ENCODE measurements at regions not wholly inside any gene's neighbourhood (a gene's known extent, or its start where the extent isn't known, plus 50 kb on each side); places are given as distances from the start of the nearest gene placed in this dataset.
"Not testable (repeated sequence)": the region's sequence is repeated elsewhere in the genome, so short reads cannot be mapped to it uniquely, and the experiment has no call there.

DNA sequence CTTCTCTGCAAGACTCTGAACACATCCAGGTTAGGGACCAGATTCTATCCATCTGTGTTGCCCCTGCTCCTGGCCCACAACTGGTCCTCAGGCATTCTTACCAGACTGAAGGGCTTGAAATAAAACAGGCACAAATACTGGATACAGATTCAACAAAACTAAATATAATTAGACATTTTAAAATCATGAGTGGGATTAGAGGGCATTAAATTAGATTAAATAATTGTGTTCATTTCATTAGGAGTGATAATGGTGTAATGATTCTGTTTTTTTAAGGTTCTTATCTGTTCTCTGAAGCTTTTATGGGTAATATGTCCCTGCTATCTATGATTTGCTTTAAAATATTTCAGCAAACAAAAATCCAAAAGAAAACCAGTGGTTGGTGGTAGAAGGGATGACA lies 226.5 kb downstream of the IRS1 start:
- DNase-seq = no peak

DNA sequence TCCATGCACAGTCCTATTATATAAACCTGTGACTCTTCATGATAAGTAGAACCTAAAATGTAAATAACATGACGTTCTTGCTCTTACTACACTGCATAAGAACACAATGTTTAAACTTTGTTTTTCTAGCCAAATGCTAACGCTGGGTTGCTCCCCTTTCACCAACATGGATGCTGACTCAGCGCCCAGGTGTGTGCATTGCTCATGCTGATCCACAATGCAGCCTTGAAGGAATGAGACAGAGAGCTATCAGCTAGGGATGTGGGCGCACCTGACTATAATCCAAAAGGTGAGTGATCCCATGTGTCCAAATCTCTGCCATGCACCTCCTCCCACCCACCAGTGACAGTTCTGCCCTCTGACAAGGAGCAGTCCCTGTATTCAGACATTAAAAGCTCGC lies 235.0 kb downstream of the IRS1 start:
- DNase-seq = no peak

DNA sequence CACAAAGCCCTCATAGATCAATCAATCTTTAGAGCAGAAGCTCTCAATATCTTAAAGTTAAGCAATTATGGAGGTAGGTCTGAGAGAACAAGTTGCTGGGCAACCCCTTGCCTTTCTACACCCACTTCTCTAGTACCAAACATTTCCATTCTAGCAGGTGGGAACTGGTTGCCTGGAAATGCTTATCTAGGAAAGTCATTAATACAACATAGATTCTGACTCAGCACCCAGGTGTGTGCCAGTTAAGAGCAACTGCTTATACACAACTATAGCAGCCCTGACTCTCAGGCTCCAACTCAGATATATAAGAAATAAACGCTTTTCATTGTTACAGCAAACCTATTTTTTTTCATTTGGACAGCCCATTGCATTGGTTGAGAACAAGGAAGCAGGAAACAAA lies 237.7 kb downstream of the IRS1 start:
- no peak for DNase-seq

DNA sequence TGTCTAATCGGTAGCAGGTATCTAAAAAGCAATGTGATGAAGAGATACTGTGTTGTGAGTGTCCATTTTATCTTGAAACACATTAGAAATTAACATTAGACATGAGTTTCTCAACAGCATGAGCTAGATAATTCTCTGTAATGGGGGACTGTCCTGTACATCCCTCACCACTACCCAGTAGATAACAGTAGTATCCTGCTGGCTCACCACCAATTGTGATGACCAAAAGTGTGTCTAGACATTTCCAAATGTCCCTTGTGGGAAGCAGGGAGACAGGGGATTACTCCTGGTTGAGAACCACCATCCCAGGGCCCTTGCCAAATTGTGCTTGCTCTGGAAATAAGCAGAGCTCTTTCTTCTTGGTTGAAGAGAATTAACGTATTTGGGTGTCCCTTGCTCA lies 239.3 kb downstream of the IRS1 start:
- DNase-seq = no peak

DNA sequence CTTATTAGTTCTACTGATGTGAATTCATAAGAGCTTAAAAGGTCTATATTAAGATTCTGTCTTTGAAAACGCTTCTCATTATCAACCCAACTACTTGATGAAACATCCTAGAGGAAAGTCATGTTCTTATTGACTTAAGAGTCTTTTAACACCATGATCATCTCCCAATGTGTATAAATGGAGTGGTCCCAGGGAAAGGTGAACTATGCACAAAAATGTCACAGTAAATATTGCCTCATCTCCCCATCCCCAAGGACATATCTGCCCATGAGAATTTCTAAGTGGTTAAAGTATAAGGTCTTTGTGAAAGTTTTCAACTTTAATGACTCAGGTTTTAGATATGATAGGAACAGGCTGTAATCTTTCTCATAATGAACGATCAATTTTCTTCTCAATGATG lies 240.1 kb downstream of the IRS1 start:
- no peak for DNase-seq

DNA sequence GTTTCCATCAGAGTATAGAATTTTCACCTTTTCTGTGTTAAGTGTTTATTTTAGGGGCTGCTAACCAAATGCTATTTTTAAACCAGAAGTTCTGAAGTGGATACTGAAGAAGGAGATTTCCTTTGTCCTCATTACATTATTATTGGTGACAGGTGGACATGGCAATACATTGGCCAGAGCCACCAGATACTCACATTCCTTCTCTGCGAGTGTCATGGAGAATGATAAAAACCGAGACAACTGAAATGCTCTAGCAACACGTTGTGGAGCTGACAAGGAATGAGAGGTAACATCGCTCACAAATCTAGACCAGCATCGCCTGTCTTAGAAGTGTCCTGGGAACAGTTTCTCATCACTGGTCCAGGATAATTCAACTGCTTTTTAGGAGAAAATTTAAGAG lies 241.2 kb downstream of the IRS1 start:
- DNase-seq = no peak

DNA sequence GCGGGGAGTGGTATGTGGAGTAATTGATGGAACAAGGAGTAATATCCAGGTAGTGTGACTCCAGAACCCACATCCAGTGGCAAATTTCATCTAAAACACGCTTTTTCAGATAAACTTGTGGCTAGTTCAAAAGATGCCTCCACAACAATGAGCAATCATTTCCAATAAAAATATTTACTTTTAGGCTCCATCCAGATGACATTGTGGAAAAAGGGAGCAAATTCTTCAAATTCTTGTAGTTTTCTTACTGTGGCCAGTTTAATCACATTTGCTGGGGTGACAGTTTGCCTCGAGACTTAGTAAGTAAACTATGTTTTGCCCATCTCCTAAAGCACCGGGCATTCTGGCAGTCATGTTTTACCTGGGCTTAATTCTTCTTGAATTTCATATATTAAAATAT lies 243.6 kb downstream of the IRS1 start:
- DNase-seq = no peak

DNA sequence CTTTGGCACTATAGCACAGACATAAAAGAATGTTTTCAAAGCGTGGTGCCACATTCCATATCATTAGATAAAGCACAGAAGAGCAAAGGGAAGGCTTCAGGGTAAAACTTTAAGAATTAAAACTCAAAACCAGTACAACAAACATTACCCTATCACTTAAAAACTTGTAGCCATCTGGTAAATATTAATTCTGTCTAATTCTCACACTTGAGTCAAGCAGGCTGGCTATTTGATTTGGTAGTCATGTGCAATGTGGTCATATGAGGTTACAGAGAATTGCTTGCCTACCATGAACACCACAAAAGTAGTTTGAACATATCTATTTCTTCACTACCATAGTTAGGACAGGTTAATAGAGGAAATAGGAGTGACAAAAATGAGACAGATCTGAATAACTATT lies 244.9 kb downstream of the IRS1 start:
- no peak for DNase-seq

DNA sequence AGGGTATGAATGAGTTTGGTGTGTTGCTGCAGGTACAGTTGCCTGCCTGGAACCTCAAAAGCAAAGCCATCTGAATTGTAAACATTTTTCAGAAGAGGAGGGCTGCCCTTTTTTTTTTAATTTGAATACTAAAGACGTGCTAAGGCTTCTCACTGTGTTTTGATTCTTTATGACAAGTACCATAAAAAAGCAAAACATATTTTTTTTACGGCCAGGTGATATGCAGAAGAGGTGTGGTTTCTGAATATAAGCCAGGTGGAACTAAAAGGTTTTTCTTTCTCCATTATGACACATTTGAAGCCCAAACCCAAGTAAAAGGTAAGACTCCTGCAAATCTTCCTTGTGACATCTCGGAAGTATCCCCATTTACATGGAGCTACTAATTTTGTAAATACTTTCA lies 246.3 kb downstream of the IRS1 start:
- no peak for DNase-seq

DNA sequence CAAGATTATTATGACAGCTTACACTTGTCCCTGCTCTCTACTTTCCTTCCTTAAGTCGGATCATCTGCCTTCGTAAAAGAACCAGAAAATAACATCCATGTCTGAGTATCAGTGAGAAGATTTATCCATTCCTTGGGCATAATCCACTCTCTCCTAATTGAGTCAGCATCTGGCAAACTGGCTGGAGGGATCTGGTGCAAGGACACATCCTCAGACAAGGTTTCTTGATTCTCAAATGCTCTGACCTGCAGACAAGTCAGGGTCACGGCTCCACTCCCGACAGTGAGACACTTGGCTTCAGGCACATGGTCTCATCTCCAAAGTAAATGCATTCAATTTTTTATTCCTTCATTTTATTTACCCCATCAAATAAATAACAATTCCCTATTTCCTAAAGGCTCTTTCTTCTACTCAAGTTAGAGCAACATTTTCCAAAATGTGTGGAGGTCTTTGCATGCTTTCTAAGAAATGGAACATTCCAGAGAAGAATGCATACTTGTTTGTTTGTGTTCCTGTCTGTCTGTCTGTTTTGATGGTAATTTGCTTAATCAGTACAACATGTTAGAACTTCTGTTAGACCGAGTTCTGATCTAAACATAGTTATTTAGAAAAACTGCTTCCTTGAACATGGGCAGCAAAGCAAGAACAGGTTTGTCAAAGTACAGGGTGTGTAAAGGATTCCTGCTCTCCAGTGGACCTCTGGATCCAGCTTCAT lies 246.9 kb downstream of the IRS1 start:
- DNase-seq = no peak

DNA sequence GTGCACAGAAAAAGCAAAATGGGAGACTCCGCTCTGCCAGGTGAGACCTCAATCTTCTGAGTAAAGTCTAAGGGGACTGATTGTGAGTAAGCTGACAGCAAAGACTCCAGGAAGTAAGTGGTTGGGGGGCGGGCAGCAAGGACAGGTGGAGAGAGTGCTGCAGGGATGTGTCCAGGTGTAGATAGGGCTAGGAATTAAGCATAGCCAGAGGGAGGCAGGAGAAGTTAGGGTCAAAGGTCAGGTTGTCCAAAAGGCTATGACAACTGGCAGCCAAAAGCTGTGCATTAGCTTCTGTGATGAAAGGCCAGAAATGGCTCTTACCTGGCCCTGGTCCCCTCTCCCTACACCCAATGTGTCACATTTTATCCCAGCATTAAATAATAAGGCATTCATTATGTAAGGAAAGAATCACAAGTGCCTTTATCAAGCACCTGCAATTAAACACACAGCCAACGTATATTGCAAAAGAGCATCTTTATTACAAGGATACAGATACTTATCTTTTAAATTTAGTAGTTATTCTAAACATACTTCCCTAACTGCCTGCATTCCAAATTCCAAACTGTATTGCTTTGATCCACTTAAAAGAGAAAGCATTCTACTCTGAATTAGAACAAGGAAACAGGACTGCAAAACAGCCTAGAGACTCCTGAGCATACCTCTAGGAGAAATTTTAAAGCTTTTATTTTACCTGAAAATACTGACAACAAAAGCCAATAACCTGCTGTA lies 247.9 kb downstream of the IRS1 start:
- no peak for DNase-seq

DNA sequence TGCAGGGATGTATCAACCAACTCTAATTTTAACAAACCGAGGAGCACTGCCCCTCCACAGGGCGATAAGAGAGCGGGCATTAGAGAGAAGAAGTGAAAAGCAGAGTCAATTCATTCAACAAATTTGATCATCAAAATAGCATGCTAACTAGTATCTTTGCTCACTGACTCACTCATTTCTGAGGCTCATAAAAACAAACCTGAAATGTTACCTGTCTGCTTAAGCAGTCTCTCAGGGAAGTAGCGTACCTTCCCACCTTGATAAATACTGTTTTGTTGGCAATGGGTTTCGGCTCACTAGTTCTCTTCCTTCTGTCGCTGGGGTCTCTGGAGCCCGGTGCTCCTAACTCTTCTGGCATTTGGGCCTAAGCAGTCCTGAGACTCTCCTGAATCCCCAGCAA lies 248.8 kb downstream of the IRS1 start:
- DNase-seq = no peak

DNA sequence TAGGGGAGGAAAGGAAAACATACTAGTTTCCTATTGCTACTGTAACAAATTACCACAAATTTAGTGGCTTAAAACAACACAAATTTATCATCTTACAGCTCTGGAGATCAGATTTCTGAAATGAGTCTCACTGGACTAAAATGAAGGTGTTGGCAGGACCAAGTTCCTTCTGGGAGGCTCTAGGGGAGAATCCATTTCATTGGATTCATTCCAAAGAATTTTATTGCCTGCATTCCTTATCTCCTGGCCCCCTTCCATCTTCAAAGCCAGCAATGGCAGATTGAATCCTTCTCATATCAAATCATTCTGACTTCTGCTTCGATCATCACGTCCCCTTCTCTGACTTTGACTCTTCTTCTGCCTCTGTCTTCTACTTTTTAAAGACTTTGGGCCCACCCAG lies 250.9 kb downstream of the IRS1 start:
- no peak for DNase-seq

DNA sequence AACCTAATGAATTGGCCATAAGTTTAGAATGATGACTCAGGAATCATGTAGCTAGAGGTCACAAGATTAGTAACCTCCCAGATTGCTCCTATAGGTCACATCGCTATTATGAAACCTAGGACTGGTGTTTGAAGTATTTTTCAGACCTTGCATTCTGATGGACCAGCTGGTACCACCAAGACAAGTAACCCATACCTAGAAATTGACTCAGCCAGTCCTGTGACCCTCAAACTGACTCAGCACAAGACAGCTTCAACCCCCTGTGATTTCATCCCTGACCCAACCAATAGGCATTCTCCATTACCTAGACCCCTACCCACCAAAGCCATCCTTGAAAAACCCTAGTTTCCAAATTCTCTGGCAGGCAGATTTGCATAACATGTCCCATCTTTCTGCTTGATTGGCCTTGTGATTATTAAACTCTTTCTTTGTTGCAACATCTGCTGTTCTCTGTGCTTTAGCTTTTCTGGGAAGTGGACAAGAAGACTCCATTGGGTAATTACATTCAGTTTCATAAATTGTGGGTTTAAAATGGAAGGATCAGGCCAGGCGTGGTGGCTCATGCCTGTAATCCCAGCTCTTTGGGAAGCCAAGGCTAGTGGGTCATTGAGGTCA lies 254.9 kb downstream of the IRS1 start:
- no peak for DNase-seq

DNA sequence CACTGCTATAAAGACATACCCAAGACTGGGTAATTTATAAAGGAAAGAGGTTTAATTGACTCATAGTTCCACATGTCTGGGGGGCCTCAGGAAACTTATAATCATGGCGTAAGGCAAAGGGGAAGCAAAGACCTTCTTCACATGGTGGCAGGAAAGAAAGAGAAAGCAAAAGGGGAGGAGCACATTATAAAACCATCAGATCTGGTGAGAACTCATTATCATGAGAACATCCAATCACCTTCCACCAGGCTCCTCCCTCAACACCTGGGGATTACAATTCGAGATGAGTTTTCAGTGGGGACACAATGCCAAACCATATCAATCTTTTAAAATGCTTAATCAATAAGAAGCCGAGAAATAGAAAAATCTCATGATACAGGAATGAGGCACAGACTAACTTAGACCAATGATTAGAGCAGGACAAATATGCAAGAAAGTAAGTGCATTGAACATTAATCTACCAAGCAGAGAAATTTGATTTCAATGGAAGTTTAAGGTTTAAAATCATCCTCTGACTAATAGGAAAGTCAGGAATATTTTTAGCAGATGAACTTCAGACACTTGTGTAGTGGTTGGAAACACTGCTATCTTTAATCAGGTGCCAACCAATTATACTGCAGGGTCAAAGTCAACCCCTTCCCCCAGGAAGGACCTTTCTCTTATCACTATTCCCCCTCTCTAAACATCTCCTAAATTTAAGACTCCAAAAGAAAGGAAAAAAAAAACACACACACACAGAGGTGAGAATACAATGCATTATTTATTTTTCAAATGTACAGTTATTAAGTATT lies 259.2 kb downstream of the IRS1 start:
- DNase-seq = no peak

DNA sequence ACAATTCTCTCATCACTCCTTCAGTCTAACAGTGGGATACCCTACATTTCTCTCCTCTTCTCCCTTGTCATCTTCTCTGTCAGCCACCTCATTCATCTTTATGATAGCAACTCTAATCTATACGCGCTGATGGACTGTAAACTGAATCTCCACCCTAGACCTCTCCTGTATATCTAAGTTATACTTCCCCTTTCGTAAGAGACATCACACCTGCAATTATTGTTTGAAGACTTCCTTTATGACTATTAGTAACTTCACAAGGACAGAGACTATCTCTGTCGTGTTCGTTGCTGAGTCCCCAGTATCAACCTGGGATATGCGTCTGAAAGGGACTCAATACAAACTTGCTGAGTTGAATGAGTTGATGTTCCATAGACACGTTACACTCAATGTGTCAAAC lies 263.2 kb downstream of the IRS1 start:
- DNase-seq = no peak

DNA sequence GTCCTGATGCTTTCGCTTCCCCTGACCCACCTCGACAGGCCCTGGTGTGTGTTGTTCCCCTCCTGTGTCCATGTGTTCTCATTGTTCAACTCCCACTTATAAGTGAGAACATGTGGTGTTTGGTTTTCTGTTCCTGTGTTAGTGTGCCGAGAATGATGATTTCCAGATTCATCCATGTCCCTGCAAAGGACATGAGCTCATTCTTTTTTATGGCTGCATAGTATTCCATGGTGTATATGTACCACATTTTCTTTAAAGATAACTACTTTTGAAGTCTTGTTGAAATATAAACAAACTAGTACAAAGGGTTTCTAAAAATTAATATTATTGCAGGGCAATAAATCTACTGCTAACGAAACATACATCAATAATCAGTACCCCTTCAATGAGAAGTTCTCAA lies 266.6 kb downstream of the IRS1 start:
- not testable (repeated sequence) for DNase-seq

DNA sequence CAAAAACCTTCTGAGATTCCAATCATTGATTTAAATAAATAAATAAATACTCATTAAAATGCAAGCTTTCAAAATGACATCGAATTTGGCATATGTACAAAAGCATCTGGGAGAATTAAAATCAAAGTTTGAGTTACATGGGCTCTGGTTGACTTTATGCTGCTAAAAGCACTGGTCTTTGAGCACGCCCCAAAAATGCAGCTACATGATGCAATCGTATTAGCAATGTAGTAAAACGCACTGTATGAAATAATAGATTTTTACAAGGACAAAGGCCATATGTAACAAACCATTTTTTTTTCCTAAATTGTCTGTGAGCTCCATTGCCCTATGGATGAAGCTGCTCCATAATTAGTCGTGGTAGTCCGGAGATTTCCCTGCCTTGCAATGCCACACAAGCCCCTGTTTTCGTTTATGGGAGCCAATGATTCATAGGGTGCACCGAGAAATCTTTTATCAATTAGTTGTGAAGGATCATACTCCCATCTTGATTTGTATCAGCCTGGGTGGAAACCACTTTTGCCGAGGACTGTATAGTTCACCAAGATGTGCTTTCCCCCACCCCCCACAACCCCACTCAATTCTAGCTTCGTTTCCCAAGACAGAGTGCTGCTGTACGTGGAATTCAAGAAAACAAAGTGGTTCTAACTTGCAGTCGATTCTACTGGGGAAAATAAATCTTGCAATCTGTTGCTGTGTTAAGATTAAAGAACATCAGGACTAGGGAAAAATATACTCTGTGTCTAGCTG lies 268.4 kb downstream of the IRS1 start:
- no peak for DNase-seq

DNA sequence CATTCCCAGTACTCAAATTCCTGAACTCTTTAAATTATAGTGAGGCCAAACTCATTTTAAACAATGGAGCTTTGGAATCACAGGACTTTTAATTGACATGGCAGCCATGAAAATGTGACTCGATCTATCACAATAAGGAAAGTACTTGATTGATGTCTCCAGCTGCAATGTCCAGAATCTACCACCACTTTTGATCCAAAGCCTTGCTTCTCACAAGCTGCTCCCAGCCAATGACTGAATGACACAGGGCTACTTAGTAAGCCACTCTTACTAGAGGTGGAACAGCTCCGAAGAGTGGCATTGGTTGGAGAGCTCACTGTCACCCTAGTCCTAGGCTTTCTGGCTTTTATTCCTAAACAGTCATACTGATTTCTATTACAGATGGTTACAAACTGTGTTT lies 270.1 kb downstream of the IRS1 start:
- no peak for DNase-seq

DNA sequence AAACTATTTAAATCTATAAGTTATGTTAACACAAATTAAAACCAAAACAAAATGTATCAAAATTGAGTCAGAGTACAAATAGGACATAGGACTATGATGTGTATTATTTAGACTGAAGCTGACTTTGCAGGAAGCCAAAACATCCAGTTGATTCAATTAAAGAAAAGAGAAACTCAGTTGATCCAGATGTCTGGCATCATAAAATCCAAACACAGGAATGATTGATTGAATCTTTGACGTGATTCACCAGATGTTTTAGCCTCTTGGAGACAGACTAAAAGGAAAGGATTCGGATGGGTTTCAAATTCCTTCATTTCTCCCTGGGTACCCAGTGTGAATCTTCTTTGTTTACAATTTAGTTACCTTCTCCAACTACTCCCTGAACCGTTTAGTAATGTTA lies 272.9 kb downstream of the IRS1 start:
- DNase-seq = no peak

DNA sequence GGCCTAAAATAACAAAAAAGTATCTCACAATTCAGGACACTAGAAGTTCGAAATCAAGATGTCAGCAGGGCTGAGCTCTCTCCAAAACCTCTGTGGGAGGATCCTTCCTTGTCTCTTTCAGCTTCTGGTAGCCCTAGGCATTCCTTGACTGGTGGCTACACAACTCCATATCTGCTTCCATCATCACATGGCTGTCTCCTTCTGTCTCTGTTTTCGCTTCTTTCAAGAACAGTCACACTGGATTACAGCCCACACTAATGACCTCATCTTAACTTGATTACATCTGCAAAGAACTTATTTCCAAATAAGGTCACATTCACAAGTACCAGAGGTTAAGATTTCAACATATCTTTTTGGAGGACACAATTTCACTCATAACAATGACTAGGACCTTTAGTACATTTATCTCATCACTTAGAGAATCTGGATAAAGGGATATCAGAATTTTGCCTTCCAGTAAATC lies 275.2 kb downstream of the IRS1 start:
- DNase-seq = no peak

DNA sequence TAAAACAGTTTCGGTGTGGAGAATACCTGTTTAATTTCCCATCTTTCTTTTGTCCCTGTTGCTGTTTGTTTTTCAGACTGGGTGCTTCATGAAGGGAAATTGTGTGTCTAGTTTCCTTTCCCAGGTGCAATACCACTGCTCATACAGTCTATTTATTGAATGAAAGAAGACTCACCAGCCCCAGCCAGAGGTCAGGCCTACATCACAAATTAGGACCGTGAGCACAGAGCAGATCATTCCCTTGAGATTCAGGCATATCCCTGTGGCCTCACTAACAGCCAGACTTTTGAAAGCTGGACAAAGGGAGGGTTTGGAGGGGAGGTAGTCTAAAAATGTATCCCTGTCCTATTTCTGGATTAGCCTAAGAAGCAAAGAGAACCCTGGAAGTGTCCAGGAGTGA lies 278.9 kb downstream of the IRS1 start:
- no peak for DNase-seq
